WTC11 (cell line): ENCODE measurements at regions not wholly inside any gene's neighbourhood (a gene's known extent, or its start where the extent isn't known, plus 50 kb on each side); places are given as distances from the start of the nearest gene placed in this dataset.
"Not testable (repeated sequence)": the region's sequence is repeated elsewhere in the genome, so short reads cannot be mapped to it uniquely, and the experiment has no call there.

Experiments
- ATAC-seq: fragments of 200-7000 bp; cut with Tn5 transposase; 2 replicates; pipeline ENCODE4 v1.10.0; 2021; ENCODE audit warnings: mild to moderate bottlenecking, moderate library complexity
- CTCF ChIA-PET: fragments of 300-600 bp; sonication (Branson Sonifier 250); formaldehyde crosslinking; loops from one replicate; lab custom pipeline; 2021; ENCODE audit warnings: antibody characterized with exemption; lab: Charles Lee
- POLR2A ChIA-PET: fragments of 350-600 bp; sonication (Branson Sonifier 250); formaldehyde crosslinking; loops from one replicate; lab custom pipeline; 2021; ENCODE audit warnings: antibody characterized with exemption; lab: Charles Lee
- DNase-seq: peaks from one replicate; pipeline ENCODE4 v3.0.0; 2021; ENCODE audit warnings: low spot score
- H3K27ac Mint-ChIP-seq: 2 replicates; pipeline ENCODE4 v1.8.0; 2021; ENCODE audit warnings: mixed read lengths
- H3K27me3 Mint-ChIP-seq: 2 replicates; pipeline ENCODE4 v1.8.0; 2021; ENCODE audit warnings: low read depth, mild to moderate bottlenecking, moderate library complexity, mixed read lengths
- H3K36me3 Mint-ChIP-seq: 2 replicates; pipeline ENCODE4 v1.8.0; 2021; ENCODE audit warnings: mixed read lengths
- H3K4me1 Mint-ChIP-seq: 2 replicates; pipeline ENCODE4 v1.8.0; 2022; ENCODE audit warnings: mixed read lengths
- H3K4me3 Mint-ChIP-seq: 2 replicates; pipeline ENCODE4 v1.8.0; 2021; ENCODE audit warnings: mild to moderate bottlenecking, moderate library complexity, mixed read lengths
- H3K9me3 Mint-ChIP-seq: 2 replicates; pipeline ENCODE4 v1.8.0; 2021; ENCODE audit warnings: mixed read lengths
- FOXJ3 ChIP-seq: sonication (generic); formaldehyde crosslinking; IDR thresholded peaks from 2 replicates; pipeline ENCODE4 v1.9.0; 2021; ENCODE audit warnings: missing genetic modification reagents, mild to moderate bottlenecking, borderline replicate concordance
- NR1H2 ChIP-seq: sonication (generic); formaldehyde crosslinking; IDR thresholded peaks from 2 replicates; pipeline ENCODE4 v1.9.0; 2021; ENCODE audit warnings: mild to moderate bottlenecking, moderate library complexity, missing genetic modification reagents
- TCF7 ChIP-seq: sonication (generic); formaldehyde crosslinking; IDR thresholded peaks from 2 replicates; pipeline ENCODE4 v1.8.0; 2022; ENCODE audit warnings: mild to moderate bottlenecking, low read depth, missing genetic modification reagents, moderate library complexity
- ZNF263 ChIP-seq: sonication (generic); formaldehyde crosslinking; IDR thresholded peaks from 2 replicates; pipeline ENCODE4 v1.8.1; 2022; ENCODE audit warnings: low read depth, mild to moderate bottlenecking, moderate library complexity, missing genetic modification reagents
- ZNF317 ChIP-seq: sonication (generic); formaldehyde crosslinking; IDR thresholded peaks from 2 replicates; pipeline ENCODE4 v1.8.1; 2023; ENCODE audit warnings: low read depth, mild to moderate bottlenecking, moderate library complexity, missing genetic modification reagents, borderline replicate concordance
- TF ChIP-seq, protein P1 (sequence below): fragments of 250-450 bp; sonication (Bioruptor Pico); IDR thresholded peaks from 2 replicates; pipeline ENCODE4 v1.9.0; 2021; ENCODE audit warnings: mild to moderate bottlenecking
- TF ChIP-seq, protein P2 (sequence below): sonication (generic); formaldehyde crosslinking; IDR thresholded peaks from 2 replicates; pipeline ENCODE4 v1.8.1; 2022; ENCODE audit warnings: low read depth, missing genetic modification reagents, borderline replicate concordance
- TF ChIP-seq, protein P3 (sequence below): fragments of 250-450 bp; sonication (Bioruptor Pico); IDR thresholded peaks from 2 replicates; pipeline ENCODE4 v1.9.0; 2021; ENCODE audit warnings: mild to moderate bottlenecking, borderline replicate concordance
- TF ChIP-seq, protein P4 (sequence below): sonication (generic); formaldehyde crosslinking; IDR thresholded peaks from 2 replicates; pipeline ENCODE4 v1.8.1; 2022; ENCODE audit warnings: mild to moderate bottlenecking, missing genetic modification reagents, moderate library complexity, borderline replicate concordance
- TF ChIP-seq, protein P5 (sequence below): sonication (generic); formaldehyde crosslinking; IDR thresholded peaks from 2 replicates; pipeline ENCODE4 v1.8.1; 2023; ENCODE audit warnings: mild to moderate bottlenecking, missing genetic modification reagents
- TF ChIP-seq, protein P6 (sequence below): sonication (generic); formaldehyde crosslinking; IDR thresholded peaks from 2 replicates; pipeline ENCODE4 v1.8.1; 2022; ENCODE audit warnings: low read depth, mild to moderate bottlenecking, moderate library complexity, missing genetic modification reagents, borderline replicate concordance

DNA sequence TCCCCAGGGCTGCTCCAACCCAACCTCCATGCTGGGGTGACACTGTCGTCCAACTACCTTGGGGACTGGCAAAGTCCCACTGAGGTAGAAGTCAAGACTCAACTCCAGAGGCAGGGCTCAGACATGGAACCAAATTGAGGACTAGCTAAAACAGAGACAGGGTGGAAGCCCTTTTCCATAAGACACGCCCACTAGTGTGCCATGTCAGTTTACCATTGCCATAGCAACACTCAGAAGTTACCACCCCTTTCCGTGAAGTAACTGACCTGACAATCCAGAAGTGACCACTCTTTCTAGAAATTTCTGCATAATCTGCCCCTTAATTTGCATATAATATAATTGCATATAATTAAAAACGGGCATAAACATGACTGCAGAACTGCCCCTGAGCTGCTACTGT, 409.6 kb downstream of the MED13L start (continued):
- TF ChIP-seq, protein P1, sequence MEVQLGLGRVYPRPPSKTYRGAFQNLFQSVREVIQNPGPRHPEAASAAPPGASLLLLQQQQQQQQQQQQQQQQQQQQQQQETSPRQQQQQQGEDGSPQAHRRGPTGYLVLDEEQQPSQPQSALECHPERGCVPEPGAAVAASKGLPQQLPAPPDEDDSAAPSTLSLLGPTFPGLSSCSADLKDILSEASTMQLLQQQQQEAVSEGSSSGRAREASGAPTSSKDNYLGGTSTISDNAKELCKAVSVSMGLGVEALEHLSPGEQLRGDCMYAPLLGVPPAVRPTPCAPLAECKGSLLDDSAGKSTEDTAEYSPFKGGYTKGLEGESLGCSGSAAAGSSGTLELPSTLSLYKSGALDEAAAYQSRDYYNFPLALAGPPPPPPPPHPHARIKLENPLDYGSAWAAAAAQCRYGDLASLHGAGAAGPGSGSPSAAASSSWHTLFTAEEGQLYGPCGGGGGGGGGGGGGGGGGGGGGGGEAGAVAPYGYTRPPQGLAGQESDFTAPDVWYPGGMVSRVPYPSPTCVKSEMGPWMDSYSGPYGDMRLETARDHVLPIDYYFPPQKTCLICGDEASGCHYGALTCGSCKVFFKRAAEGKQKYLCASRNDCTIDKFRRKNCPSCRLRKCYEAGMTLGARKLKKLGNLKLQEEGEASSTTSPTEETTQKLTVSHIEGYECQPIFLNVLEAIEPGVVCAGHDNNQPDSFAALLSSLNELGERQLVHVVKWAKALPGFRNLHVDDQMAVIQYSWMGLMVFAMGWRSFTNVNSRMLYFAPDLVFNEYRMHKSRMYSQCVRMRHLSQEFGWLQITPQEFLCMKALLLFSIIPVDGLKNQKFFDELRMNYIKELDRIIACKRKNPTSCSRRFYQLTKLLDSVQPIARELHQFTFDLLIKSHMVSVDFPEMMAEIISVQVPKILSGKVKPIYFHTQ (CRISPR knock-in tag): no peak
- TF ChIP-seq ZNF263 (CRISPR knock-in tag) (no peak), FOXJ3 (CRISPR knock-in tag) (no peak)
- TF ChIP-seq, protein P2, sequence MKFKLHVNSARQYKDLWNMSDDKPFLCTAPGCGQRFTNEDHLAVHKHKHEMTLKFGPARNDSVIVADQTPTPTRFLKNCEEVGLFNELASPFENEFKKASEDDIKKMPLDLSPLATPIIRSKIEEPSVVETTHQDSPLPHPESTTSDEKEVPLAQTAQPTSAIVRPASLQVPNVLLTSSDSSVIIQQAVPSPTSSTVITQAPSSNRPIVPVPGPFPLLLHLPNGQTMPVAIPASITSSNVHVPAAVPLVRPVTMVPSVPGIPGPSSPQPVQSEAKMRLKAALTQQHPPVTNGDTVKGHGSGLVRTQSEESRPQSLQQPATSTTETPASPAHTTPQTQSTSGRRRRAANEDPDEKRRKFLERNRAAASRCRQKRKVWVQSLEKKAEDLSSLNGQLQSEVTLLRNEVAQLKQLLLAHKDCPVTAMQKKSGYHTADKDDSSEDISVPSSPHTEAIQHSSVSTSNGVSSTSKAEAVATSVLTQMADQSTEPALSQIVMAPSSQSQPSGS (CRISPR knock-in tag): no peak

DNA sequence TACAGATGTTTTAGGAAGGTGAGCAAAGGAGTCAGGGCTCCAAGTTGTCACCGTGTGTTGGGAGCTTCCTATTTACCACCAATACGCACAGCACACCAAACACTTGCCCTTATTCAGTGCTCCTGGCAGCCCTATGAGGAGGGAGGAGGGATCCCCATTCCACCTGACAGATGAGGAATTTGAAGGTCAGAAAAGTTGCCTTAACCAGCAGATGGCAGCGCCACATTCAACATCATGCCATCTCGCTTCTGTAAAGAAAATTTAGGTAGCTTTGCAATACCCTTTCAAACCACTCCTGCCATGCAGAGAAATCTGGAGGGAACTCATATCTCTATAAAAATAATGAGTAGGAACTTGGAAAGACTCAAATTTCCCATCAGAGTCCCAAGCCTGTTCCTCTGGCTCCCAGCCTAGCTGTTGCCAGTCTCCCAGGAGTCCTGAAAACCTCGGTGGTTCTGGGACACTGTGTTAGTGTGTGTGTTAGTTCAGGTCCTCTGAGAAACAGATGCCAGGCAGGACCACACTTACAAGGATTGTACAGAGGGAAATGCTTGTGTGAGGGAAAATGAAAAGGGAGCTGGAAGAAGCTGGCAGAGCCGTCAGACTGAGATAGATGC, 410.5 kb downstream of the MED13L start:
- peak; percentile 52 for ATAC-seq
- H3K4me3 Mint-ChIP-seq: no peak overlapping the region
- no peaks in the 10 kb centered on the region for H3K9me3 Mint-ChIP-seq
- no peak for TF ChIP-seq NR1H2 (CRISPR knock-in tag)
- TF ChIP-seq, protein P3, sequence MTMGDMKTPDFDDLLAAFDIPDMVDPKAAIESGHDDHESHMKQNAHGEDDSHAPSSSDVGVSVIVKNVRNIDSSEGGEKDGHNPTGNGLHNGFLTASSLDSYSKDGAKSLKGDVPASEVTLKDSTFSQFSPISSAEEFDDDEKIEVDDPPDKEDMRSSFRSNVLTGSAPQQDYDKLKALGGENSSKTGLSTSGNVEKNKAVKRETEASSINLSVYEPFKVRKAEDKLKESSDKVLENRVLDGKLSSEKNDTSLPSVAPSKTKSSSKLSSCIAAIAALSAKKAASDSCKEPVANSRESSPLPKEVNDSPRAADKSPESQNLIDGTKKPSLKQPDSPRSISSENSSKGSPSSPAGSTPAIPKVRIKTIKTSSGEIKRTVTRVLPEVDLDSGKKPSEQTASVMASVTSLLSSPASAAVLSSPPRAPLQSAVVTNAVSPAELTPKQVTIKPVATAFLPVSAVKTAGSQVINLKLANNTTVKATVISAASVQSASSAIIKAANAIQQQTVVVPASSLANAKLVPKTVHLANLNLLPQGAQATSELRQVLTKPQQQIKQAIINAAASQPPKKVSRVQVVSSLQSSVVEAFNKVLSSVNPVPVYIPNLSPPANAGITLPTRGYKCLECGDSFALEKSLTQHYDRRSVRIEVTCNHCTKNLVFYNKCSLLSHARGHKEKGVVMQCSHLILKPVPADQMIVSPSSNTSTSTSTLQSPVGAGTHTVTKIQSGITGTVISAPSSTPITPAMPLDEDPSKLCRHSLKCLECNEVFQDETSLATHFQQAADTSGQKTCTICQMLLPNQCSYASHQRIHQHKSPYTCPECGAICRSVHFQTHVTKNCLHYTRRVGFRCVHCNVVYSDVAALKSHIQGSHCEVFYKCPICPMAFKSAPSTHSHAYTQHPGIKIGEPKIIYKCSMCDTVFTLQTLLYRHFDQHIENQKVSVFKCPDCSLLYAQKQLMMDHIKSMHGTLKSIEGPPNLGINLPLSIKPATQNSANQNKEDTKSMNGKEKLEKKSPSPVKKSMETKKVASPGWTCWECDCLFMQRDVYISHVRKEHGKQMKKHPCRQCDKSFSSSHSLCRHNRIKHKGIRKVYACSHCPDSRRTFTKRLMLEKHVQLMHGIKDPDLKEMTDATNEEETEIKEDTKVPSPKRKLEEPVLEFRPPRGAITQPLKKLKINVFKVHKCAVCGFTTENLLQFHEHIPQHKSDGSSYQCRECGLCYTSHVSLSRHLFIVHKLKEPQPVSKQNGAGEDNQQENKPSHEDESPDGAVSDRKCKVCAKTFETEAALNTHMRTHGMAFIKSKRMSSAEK: no peak
- TF ChIP-seq FOXJ3 (CRISPR knock-in tag): no peak
- TF ChIP-seq, protein P4, sequence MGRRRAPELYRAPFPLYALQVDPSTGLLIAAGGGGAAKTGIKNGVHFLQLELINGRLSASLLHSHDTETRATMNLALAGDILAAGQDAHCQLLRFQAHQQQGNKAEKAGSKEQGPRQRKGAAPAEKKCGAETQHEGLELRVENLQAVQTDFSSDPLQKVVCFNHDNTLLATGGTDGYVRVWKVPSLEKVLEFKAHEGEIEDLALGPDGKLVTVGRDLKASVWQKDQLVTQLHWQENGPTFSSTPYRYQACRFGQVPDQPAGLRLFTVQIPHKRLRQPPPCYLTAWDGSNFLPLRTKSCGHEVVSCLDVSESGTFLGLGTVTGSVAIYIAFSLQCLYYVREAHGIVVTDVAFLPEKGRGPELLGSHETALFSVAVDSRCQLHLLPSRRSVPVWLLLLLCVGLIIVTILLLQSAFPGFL (CRISPR knock-in tag): no peak
- TF ChIP-seq TCF7 (CRISPR knock-in tag): no peak
- TF ChIP-seq, protein P5, sequence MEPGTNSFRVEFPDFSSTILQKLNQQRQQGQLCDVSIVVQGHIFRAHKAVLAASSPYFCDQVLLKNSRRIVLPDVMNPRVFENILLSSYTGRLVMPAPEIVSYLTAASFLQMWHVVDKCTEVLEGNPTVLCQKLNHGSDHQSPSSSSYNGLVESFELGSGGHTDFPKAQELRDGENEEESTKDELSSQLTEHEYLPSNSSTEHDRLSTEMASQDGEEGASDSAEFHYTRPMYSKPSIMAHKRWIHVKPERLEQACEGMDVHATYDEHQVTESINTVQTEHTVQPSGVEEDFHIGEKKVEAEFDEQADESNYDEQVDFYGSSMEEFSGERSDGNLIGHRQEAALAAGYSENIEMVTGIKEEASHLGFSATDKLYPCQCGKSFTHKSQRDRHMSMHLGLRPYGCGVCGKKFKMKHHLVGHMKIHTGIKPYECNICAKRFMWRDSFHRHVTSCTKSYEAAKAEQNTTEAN (CRISPR knock-in tag): no peak
- TF ChIP-seq, protein P6, sequence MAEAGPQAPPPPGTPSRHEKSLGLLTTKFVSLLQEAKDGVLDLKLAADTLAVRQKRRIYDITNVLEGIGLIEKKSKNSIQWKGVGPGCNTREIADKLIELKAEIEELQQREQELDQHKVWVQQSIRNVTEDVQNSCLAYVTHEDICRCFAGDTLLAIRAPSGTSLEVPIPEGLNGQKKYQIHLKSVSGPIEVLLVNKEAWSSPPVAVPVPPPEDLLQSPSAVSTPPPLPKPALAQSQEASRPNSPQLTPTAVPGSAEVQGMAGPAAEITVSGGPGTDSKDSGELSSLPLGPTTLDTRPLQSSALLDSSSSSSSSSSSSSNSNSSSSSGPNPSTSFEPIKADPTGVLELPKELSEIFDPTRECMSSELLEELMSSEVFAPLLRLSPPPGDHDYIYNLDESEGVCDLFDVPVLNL (CRISPR knock-in tag): no peak
- no peak for TF ChIP-seq ZNF263 (CRISPR knock-in tag)
- no peak for TF ChIP-seq ZNF317 (CRISPR knock-in tag)
- ChIA-PET CTCF (interaction anchor here (0.5 to 2.2 kb wide), 12 partner anchors 10 to 419 kb away, joined by 3 to 11 read pairs (median 4); no protein-coding TSS in a partner anchor), POLR2A (interaction anchor here (1.0 kb wide), 1 partner anchor 47 kb away, joined by 3 read pairs; no protein-coding TSS in a partner anchor)
- peaks cover 37% of the 10 kb centered on the region for H3K4me1 Mint-ChIP-seq
- H3K36me3 Mint-ChIP-seq: no peaks in the 10 kb centered on the region
- no peak overlapping the region for H3K27ac Mint-ChIP-seq
- H3K27me3 Mint-ChIP-seq: no peaks in the 10 kb centered on the region
- DNase-seq: peak; percentile 19

DNA sequence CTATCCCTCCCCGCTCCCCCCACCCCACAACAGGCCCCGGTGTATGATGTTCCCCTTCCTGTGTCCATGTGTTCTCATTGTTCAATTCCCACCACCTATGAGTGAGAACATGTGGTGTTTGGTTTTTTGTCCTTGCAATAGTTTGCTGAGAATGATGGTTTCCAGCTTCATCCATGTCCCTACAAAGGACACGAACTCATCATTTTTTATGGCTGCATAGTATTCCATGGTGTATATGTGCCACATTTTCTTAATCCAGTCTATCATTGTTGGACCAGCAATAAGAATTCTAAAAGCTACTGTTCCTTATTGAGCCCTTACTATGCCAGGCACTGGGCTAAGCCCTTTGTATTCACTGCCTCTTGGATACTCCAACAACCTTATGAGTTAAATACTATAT, 411.2 kb downstream of the MED13L start:
- H3K27me3 Mint-ChIP-seq, H3K9me3 Mint-ChIP-seq, POLR2A ChIA-PET, H3K27ac Mint-ChIP-seq, ATAC-seq, H3K36me3 Mint-ChIP-seq, DNase-seq, H3K4me3 Mint-ChIP-seq: not testable (repeated sequence)
- CTCF ChIA-PET: interaction anchor here (0.5 to 2.2 kb wide), 8 partner anchors 9 to 52 kb away, joined by 3 to 11 read pairs (median 4); no protein-coding TSS in a partner anchor
- H3K4me1 Mint-ChIP-seq: peaks cover 29% of the 10 kb centered on the region
